HG03378 (cell line): ENCODE measurements at regions not wholly inside any gene's neighbourhood (a gene's known extent, or its start where the extent isn't known, plus 50 kb on each side); places are given as distances from the start of the nearest gene placed in this dataset.
"Not testable (repeated sequence)": the region's sequence is repeated elsewhere in the genome, so short reads cannot be mapped to it uniquely, and the experiment has no call there.

ENCODE experiments used
- ATAC-seq: cut with Tn5 transposase; IDR thresholded peaks from one replicate; pipeline ENCODE4 v1.9.1; 2021; ENCODE audit warnings: mild to moderate bottlenecking, moderate library complexity; ENCODE audit not compliant: unreplicated experiment

- no peak for ATAC-seq
Observed at GRCh38 chr3:82628385-82629014, 867.1 kb upstream of the GBE1 start.

- ATAC-seq = no peak
Observed at GRCh38 chr3:82627733-82628132, 866.3 kb upstream of the GBE1 start.

DNA sequence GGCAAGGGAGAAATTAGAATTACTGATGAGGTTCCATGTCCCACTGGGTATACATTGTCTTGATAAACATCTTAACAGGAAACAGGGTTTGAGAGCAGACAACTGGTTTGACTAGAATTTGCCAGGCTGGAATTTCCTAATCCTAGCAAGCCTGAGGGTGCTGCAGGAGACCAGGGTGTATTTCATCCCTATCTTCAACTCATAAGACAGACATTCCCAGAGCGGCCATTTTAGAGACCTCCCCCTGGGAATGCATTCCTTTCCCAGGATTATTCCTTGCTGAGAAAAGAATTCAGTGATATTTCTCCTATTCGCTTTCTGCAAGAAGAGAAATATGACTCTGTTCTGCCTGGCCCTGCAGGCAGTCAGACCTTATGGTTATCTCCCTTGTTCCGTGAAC is 859.3 kb upstream of the GBE1 start:
- not testable (repeated sequence) for ATAC-seq

- ATAC-seq = no peak
Observed at GRCh38 chr3:82618594-82618993, 857.1 kb upstream of the GBE1 start.

DNA sequence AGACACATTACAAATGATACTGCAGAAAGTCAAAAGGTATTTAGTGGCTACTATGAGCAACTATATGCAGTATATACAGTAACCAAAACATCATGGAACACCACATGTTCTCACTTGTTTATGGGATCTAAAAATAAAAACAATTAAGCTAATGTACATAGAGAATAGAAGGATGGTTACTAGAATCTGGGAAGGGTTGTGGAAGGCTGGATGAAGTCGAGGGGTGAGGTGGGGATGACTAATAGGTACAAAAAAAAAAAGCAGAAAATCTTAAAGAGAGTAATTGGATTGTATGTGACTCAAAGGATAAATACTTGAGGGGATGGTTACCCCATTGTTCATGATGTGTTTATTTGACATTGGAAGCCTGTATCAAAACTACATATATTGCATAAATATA is 848.8 kb upstream of the GBE1 start:
- ATAC-seq = no peak

DNA sequence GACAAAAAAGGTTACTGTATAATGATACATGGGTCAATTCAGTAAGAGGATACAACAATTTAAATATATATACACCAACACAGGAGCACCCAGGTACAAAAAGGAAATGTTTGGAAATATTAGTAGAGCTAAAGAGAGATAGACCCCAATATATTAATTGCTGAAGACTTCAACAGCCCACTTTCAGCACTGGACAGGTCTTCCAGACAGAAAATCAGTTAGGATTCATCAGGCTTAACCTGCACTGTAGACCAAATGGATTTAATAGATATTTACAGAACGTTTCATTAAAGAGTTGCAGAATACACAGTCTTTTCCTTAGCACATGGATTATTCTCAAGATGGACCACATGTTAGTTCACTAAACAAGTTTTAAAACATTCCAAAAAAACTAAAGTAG is 845.9 kb upstream of the GBE1 start:
- ATAC-seq = no peak

DNA sequence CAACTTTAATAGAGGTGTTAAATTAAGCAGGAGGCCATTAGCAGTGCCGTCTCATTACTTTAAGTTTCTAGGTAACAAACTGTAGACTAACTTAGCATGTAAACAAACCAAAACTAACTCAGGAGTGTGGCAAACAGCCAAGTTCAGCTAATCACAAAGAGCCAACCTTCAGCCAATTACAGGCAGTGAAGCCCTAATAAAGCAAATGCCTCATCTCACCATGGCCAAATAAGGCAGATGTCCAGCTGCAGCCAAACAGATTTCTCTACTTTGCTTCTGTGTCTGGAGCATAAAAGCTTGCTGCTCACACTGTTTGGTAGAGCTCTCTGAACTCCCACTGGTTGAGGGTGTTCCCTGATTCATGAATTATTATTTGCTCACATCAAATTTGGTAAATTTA is 835.4 kb upstream of the GBE1 start:
- ATAC-seq = no peak

DNA sequence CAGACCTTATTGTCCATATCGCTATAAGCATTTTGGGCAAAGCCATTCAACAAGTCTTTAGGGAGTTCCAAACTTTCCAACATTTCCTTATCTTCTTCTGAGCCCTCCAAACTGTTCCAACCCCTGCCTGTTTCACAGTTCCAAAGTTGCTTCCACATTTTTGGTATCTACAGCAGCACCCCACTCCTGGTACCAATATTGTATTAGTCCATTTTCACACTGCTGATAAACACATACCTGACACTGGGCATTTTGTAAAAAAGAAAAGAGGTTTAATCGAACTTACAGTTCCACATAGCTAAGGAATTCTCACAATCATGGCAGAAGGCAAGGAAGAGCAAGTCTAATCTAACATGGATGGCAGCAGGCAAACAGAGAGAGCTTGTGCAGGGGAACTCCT is 834.1 kb upstream of the GBE1 start:
- no peak for ATAC-seq

GRCh38 chr3:82587174-82587573 is 825.7 kb upstream of the GBE1 start:
- no peak for ATAC-seq

GRCh38 chr3:82586414-82586813 is 825.0 kb upstream of the GBE1 start:
- ATAC-seq = no peak

GRCh38 chr3:82586002-82586401 is 824.6 kb upstream of the GBE1 start:
- not testable (repeated sequence) for ATAC-seq

DNA sequence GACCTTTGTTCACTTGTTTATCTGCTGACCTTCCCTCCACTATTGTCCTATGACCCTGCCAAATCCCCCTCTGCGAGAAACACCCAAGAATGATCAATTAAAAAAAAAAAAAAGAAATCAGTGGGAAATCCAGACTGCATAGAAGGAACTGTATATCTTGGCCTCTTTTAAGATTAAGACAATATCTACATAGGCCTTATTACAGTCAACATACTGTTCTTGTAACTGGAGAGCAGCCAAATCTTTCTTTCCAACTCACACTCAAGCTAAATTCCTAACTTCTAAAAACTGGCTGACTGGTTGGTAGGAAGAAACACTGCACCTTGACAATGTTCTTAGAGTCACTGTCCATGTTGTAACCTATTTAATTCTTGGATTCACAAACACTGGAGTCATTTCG is 824.1 kb upstream of the GBE1 start:
- ATAC-seq = not testable (repeated sequence)

DNA sequence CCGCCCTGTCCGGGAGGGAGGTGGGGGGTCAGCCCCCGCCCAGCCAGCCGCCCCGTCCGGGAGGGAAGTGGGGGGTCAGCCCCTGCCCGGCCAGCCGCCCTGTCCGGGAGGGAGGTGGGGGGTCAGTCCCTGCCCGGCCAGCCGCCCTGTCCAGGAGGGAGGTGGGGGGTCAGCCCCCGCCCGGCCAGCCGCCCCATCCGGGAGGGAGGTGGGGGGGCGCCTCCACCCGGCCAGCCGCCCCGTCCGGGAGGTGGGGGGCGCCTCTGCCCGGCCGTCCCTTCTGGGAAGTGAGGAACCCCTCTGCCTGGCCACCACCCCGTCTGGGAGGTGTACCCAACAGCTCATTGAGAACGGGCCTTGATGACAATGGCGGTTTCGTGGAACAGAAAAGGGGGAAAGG is 823.4 kb upstream of the GBE1 start:
- not testable (repeated sequence) for ATAC-seq

GRCh38 chr3:82584415-82584814 is 823.0 kb upstream of the GBE1 start:
- not testable (repeated sequence) for ATAC-seq

DNA sequence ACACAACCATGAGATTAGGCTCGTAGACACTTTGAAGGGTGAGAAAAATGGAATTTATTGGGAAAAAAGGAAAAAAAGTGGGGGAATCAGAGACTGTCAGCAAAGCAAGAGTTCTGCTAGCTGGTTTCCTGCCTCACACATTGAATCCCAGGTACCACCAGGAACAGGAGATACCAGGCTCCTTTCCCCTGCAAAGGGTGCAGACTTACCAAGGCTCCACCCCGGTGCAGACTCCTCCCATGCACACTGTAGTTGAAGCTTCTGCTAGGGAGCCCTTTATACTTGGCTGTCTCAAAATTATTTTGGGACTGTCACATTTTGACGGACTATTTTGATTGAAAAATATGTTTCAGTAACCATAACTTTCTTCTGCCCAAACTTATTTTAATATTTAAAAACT is 819.9 kb upstream of the GBE1 start:
- ATAC-seq = no peak

DNA sequence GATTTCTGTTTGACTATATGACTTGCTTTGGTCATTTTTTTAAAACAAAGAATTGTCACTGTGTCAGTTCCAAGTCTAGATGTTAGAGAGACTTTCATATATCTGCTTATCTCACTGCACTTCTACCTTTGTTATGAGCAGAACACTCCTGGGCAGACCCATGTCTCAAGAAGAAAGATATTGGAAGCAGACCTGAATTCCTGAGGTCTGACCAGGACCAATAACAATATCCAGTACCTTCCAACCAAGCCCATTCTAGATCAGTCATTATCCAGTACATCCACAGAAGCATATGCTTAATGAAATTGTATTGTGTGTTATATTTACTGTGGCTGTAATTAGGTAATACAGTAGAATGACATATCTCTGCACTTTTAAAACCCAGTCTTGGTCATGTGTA is 811.3 kb upstream of the GBE1 start:
- no peak for ATAC-seq

DNA sequence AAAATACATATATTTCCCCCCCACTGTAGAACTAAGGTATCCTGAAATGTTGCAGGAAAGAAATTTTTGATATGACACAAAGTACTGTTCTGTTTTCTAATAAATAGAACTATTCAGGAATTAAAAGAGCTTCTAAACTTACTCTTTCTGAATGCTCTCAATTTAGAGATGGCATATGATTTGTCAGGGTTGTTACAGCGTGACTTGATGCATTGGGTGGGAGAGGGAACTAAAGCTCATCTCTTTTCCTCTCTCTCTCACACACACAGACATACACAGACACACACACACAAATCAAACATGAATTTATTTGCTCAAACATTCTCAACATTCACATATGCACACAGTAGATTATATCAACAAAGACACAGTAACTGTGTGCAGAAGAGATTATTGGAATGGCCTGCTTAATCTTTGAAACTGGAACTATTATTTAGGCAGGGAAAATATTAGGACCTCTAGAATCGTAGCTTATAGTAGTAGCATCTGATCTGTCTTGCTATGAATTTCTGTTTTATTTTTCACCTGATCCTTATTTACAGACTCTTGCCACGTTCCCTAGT is 807.4 kb upstream of the GBE1 start:
- ATAC-seq = no peak

- ATAC-seq = no peak
Observed at GRCh38 chr3:82567029-82567600, 805.7 kb upstream of the GBE1 start.

DNA sequence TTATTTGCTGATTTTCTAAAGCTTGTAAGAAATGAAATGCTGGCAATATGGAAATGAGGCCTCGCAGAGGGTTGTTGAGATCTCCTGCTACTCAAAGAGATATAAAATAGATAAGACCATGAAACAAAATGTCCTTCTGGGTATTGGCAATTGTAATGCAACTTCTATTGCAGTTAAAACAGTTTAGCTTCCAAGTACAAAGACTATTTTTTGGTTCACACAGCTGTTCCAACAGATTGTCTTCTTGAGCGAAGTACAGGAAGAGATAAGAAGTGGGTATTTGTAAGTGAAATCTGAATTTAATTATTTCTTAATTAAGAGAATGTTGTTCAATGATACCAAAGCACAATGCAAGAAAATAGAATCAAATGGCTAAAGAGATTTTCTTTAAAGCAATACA is 801.5 kb upstream of the GBE1 start:
- ATAC-seq = no peak

GRCh38 chr3:82561784-82562183 is 800.3 kb upstream of the GBE1 start:
- no peak for ATAC-seq

- ATAC-seq = no peak
Observed at GRCh38 chr3:82558081-82558480, 796.6 kb upstream of the GBE1 start.

GRCh38 chr3:82556113-82556512 is 794.7 kb upstream of the GBE1 start:
- no peak for ATAC-seq

GRCh38 chr3:82542556-82542955 is 781.1 kb upstream of the GBE1 start:
- not testable (repeated sequence) for ATAC-seq
